IPS DF 4.7 (cell line): ENCODE measurements at regions not wholly inside any gene's neighbourhood (a gene's known extent, or its start where the extent isn't known, plus 50 kb on each side); places are given as distances from the start of the nearest gene placed in this dataset.
"Not testable (repeated sequence)": the region's sequence is repeated elsewhere in the genome, so short reads cannot be mapped to it uniquely, and the experiment has no call there.

Source experiments
- DNase-seq: peaks from one replicate; pipeline ENCODE4 v3.0.0-alpha.2; 2013; ENCODE audit warnings: low spot score; ENCODE audit errors: extremely low read depth

DNA sequence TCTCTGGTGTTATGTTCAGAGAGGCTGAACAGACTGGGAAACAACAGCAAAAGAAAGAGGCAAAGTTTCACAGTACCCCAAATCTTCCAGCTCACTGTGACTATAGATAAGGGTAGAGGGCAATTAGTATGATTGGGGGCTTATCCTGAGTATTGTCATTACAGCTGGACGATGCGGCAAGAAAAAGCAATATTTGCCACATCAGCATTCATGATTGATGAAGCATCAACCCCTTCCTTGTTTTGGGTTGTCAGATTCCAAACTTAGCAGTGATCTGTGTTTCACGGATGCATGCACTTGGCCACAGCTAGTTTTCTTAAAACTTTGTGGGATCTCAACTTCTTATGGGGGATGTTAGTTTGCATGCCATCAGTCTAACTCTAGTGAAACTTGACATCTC is 348.8 kb upstream of the SLITRK5 start:
- DNase-seq, result no peak

GRCh38 chr13:87324558-87324957 is 346.6 kb upstream of the SLITRK5 start:
- no peak for DNase-seq

- no peak for DNase-seq
Observed at GRCh38 chr13:87331178-87331577, 340.0 kb upstream of the SLITRK5 start.

- no peak for DNase-seq
Observed at GRCh38 chr13:87333599-87333998, 337.6 kb upstream of the SLITRK5 start.

GRCh38 chr13:87334176-87334575 is 337.0 kb upstream of the SLITRK5 start:
- no peak for DNase-seq

DNA sequence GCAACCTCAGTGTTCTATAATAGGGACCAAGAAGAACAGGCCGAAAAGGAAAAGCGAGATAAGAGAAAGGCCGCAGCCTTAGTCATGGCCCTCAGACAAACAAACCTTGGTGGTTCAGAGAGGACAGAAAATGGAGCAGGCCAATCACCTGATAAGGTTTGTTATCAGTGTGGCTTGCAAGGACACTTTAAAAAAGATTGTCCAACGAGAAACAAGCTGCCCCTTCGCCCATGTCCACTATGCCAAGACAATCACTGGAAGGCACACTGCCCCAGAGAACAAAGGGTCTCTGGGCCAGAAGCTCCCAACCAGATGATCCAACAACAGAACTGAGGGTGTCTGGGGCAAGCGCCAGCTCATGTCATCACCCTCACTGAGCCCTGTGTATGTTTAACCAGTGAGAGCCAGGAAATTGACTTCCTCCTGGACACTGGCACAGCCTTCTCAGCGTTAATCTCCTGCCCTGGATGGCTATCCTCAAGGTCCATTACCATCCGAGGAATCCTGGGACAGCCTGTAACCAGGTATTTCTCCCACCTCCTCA is 334.8 kb upstream of the SLITRK5 start:
- not testable (repeated sequence) for DNase-seq

- DNase-seq, result no peak
Observed at GRCh38 chr13:87344176-87344575, 327.0 kb upstream of the SLITRK5 start.

GRCh38 chr13:87355451-87355850 is 315.7 kb upstream of the SLITRK5 start:
- DNase-seq, result no peak

- DNase-seq, result no peak
Observed at GRCh38 chr13:87356314-87356713, 314.9 kb upstream of the SLITRK5 start.

DNA sequence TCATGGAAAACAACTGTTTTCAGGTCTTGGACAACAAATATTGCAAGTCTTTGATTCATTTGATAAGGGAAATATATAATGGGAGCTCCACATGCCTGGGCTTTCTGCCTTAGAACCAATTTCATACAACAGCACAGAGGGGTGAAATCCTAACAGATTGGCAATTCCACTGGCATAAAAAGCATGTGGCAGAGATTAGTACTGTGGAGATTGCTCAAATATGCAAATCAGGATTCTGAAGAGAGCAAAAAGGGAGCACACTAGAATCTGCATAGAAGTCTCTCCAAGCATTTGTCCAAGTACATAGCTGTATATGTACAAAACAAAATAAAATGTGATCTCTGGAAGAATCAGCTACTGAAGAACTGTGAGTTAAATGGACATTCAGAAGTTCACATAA is 312.9 kb upstream of the SLITRK5 start:
- DNase-seq, result no peak

DNA sequence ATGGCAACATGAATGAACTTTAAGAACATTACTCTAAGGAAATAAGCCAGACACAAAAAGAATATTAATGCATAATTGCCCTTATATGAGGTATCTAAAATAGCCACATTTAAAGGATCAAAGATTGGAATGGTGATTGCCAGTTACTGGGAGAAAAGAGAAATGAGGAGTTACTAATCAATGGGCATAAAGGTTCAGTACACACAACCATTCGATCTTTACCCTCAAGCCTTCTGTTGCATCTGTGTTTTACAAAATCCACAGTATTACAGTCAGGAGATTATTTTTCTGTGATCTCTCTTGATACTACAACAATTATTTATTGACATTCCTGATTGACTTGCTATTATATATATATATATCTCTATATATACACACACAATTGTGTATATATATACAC is 310.0 kb upstream of the SLITRK5 start:
- DNase-seq, result no peak

DNA sequence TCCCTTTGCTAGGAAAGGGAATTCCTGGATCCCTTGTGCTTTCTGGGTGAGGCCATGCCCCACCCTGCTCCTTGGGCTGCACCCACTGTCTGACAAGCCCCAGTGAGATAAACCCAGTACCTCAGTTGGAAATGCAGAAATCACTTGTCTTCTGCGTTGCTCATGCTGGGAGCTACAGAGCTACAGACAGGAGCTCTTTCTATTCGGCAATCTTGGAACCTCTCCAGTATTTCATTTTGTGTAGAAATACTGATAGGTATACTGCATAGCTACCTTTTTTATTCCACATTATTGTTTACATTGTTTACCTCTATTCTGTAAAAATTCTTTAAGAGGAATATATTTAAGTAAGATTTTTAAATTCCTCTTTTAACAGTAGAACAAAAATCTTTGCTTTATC is 302.5 kb upstream of the SLITRK5 start:
- DNase-seq, result no peak

DNA sequence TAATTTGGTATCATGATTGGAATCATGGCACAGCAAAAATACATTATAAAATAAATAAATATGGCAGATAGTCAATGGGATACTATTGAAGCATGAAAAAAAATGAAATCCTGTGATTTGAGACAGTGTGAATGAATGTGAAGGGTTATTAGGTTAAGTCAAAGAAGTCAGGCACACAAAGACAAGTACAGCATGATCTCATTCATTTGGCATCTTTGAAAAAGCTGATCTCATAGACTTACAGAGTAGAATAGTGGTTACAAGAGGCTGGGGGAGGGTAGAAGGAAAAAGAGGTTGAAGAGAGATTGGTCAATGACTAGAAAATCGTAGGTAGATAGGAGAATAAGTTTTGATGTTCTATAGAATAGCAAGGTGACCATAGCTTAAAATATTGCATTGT is 295.1 kb upstream of the SLITRK5 start:
- DNase-seq, result no peak

DNA sequence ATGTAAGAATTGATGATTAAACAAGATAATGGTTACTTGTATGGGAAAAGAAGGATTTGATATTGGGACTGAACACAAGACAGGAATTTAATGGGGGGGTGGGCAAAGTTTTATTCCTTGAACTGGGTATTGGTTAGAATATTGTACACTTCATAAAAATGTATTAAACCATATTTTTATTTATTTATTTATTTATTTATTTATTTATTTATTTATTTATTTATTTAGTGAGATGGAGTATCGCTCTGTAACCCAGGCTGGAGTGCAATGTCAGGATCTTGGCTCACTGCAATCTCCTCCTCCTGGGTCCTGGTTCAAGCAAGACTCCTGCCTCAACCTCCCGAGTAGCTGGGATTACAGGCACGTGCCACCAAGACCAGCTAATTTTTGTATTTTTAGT is 287.1 kb upstream of the SLITRK5 start:
- no peak for DNase-seq

DNA sequence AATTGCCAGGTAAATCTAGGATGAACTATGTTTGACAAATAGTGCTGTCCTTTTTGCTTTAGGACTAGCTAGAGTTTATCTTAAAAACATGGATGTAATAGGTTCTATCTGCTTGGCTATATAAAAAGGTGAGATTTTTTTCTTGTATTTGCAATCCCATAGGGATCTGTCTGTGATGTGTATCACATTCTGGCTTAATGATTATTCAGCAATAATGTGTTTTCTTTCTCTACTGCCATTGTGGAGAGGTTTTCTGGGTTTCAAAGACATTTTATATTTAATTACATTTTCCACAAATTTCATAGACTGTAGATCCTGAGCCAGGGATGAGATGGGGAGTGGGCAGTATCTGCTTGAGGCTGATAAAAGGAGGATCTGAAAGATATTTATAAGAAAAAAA is 277.8 kb upstream of the SLITRK5 start:
- no peak for DNase-seq

DNA sequence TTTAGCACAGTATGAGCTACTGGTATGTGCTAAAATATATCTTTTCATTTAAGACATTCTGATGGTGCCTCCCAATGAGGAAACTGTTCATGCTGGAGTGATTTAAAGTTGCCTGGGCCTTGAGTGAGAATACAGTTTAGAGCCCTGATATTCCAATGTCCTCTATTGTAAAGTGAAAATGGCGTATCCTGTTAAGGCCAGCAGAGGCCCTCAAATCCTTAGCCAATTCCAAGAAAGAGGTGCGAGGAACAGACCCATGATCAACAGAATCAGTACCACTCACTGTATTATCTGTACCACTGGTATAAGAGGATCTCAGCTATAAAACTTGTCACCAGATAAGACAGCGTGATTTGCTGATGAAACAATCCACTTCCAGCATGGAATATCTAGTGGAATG is 273.1 kb upstream of the SLITRK5 start:
- DNase-seq, result no peak

GRCh38 chr13:87403748-87404432 is 267.3 kb upstream of the SLITRK5 start:
- DNase-seq, result no peak

GRCh38 chr13:87426742-87427141 is 244.4 kb upstream of the SLITRK5 start:
- no peak for DNase-seq

DNA sequence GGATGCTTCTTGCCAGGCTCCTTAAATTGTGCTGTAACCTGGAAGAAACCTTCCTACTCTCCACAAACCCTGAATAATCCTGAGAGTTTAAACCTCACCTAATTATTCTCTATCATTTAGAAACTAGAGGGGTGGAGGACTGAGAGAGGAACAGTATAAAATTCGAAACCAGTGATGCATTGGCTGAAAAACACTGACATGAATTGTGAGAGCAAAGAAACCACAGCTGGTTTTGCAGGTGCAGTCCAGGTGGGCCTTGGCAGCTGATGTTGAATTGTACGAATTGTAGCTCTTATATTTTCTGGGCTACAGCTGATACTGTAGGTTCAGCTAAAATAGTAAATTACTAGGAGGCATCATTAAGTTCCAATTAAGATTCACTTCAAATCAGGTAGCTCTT is 227.0 kb upstream of the SLITRK5 start:
- no peak for DNase-seq

GRCh38 chr13:87452281-87452680 is 218.9 kb upstream of the SLITRK5 start:
- no peak for DNase-seq

- no peak for DNase-seq
Observed at GRCh38 chr13:87453244-87453643, 217.9 kb upstream of the SLITRK5 start.

DNA sequence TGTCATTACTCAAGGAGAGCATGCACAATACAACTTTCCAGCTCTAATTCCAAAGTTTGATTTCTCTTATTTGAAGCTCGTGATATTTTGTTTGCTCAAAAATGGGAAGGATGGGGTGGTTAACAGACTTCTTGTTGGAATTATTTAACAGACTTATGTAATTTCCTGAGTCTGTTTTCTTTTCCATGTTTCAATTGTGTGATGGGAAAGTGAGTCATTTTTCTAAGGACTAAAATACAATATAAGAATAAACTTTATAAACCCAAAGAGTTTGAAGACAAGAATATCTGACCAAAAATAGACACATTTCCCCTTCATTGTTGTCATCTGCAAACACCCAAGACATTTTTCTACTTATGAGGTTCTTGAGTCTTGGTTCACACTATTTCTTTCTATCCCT is 211.8 kb upstream of the SLITRK5 start:
- no peak for DNase-seq

- no peak for DNase-seq
Observed at GRCh38 chr13:87497426-87497825, 173.7 kb upstream of the SLITRK5 start.

GRCh38 chr13:87498681-87499080 is 172.5 kb upstream of the SLITRK5 start:
- no peak for DNase-seq
